Breast epithelium (tissue), 3 donors: ENCODE measurements at regions not wholly inside any gene's neighbourhood (a gene's known extent, or its start where the extent isn't known, plus 50 kb on each side); places are given as distances from the start of the nearest gene placed in this dataset.
"Not testable (repeated sequence)": the region's sequence is repeated elsewhere in the genome, so short reads cannot be mapped to it uniquely, and the experiment has no call there.

Source experiments
- CTCF ChIP-seq, 3 donors: fragments of 450-650 bp; IDR thresholded peaks; one replicate each; pipeline ENCODE4 v1.5.1; 2016 to 2017; ENCODE audit warnings: antibody characterized with exemption in 3 of 3, mild to moderate bottlenecking in 3 of 3, moderate library complexity in 3 of 3
- POLR2A ChIP-seq: fragments of 450-650 bp; IDR thresholded peaks from one replicate; pipeline ENCODE4 v1.6.1; 2016; ENCODE audit warnings: antibody characterized with exemption, mild to moderate bottlenecking, moderate library complexity

- TF ChIP-seq CTCF (IDR thresholded peaks at IDR 0.05); POLR2A: not testable (repeated sequence)
These were observed 143.8 kb downstream of the PCSK1 start for GRCh38 chr5:96289287-96289686.
